DND-41 (cell line): ENCODE measurements at regions not wholly inside any gene's neighbourhood (a gene's known extent, or its start where the extent isn't known, plus 50 kb on each side); places are given as distances from the start of the nearest gene placed in this dataset.

Experiments
- EZH2 ChIP-seq: IDR thresholded peaks from 3 replicates; pipeline ENCODE4 v1.6.1; 2012; ENCODE audit warnings: borderline replicate concordance, low read depth, mild to moderate bottlenecking, moderate library complexity, low read length, inconsistent platforms; ENCODE audit not compliant: severe bottlenecking
- TF ChIP-seq, protein P1 (sequence below): IDR thresholded peaks from 2 replicates; pipeline ENCODE4 v1.5.1; 2012; ENCODE audit warnings: borderline replicate concordance, low read length, moderate library complexity, mild to moderate bottlenecking; ENCODE audit not compliant: poor library complexity, severe bottlenecking; ENCODE audit errors: extremely low read depth

DNA sequence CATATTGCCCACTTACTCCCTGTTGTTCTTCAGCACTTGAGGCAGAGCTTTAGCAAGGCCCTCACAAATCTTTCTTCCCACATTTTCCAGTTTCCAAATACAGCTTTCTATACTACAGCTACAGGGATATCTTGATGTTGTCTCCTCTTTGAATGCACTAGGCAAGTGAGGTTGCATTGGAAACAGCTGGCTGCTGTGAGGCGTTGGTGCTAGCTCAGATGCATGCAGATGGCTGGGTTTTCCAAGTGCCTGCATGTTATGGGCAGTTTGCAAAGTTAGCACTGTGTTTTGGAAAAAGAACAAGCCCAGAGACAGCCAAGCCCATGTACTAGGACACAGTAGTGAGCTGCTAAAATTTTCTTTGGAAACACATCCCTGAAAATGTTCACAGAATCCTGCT lies 315.1 kb upstream of the RASGEF1B start:
- TF ChIP-seq, protein P1, sequence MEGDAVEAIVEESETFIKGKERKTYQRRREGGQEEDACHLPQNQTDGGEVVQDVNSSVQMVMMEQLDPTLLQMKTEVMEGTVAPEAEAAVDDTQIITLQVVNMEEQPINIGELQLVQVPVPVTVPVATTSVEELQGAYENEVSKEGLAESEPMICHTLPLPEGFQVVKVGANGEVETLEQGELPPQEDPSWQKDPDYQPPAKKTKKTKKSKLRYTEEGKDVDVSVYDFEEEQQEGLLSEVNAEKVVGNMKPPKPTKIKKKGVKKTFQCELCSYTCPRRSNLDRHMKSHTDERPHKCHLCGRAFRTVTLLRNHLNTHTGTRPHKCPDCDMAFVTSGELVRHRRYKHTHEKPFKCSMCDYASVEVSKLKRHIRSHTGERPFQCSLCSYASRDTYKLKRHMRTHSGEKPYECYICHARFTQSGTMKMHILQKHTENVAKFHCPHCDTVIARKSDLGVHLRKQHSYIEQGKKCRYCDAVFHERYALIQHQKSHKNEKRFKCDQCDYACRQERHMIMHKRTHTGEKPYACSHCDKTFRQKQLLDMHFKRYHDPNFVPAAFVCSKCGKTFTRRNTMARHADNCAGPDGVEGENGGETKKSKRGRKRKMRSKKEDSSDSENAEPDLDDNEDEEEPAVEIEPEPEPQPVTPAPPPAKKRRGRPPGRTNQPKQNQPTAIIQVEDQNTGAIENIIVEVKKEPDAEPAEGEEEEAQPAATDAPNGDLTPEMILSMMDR = no peak
- no peak for TF ChIP-seq EZH2
